HEK293T (cell line): ENCODE measurements at regions not wholly inside any gene's neighbourhood (a gene's known extent, or its start where the extent isn't known, plus 50 kb on each side); places are given as distances from the start of the nearest gene placed in this dataset.
"Not testable (repeated sequence)": the region's sequence is repeated elsewhere in the genome, so short reads cannot be mapped to it uniquely, and the experiment has no call there.

Experiments used
- CTCF ChIA-PET: fragments of 350-600 bp; formaldehyde crosslinking; extraction: SDS; loops from one replicate; lab custom pipeline; 2021; ENCODE audit warnings: antibody characterized with exemption, inconsistent platforms; lab: Yijun Ruan, JAX
- POLR2A ChIA-PET: fragments of 350-600 bp; formaldehyde crosslinking; extraction: SDS; loops from one replicate; lab custom pipeline; 2020; ENCODE audit warnings: antibody characterized with exemption, inconsistent platforms; lab: Yijun Ruan, JAX
- DNase-seq: peaks from one replicate; pipeline ENCODE4 v3.0.0; 2012; ENCODE audit warnings: mixed read lengths; ENCODE audit errors: extremely low spot score
- ARNT ChIP-seq: fragments of 450-650 bp; IDR thresholded peaks from 2 replicates; pipeline ENCODE4 v1.6.1; 2017; ENCODE audit warnings: mild to moderate bottlenecking
- BHLHE40 ChIP-seq: fragments of 450-650 bp; IDR thresholded peaks from 2 replicates; pipeline ENCODE4 v1.6.1; 2016; ENCODE audit warnings: mild to moderate bottlenecking, moderate library complexity, borderline replicate concordance
- CTBP1 ChIP-seq: fragments of 450-650 bp; IDR thresholded peaks from 2 replicates; pipeline ENCODE4 v1.6.1; 2016; ENCODE audit warnings: borderline replicate concordance
- ELF4 ChIP-seq: fragments of 450-650 bp; IDR thresholded peaks from 2 replicates; pipeline ENCODE4 v1.6.1; 2017; ENCODE audit warnings: antibody characterized with exemption
- FOXA1 ChIP-seq: fragments of 450-650 bp; IDR thresholded peaks from 2 replicates; pipeline ENCODE4 v1.6.1; 2016; ENCODE audit warnings: mild to moderate bottlenecking
- FOXK2 ChIP-seq: fragments of 450-650 bp; IDR thresholded peaks from 2 replicates; pipeline ENCODE4 v1.6.1; 2016; ENCODE audit warnings: mild to moderate bottlenecking
- FOXM1 ChIP-seq: fragments of 450-650 bp; IDR thresholded peaks from 2 replicates; pipeline ENCODE4 v1.6.1; 2017; ENCODE audit warnings: mild to moderate bottlenecking, borderline replicate concordance
- HDGF ChIP-seq: fragments of 450-650 bp; IDR thresholded peaks from 2 replicates; pipeline ENCODE4 v1.6.1; 2017; ENCODE audit warnings: antibody characterized with exemption, borderline replicate concordance
- L3MBTL2 ChIP-seq: fragments of 450-650 bp; conservative IDR thresholded peaks from 2 replicates; pipeline ENCODE4 v1.6.1; 2016; ENCODE audit warnings: mild to moderate bottlenecking
- LEF1 ChIP-seq: fragments of 450-650 bp; IDR thresholded peaks from 2 replicates; pipeline ENCODE4 v1.6.1; 2017; ENCODE audit warnings: mild to moderate bottlenecking, borderline replicate concordance
- NFRKB ChIP-seq: fragments of 450-650 bp; IDR thresholded peaks from 2 replicates; pipeline ENCODE4 v1.6.1; 2016; ENCODE audit warnings: mild to moderate bottlenecking, moderate library complexity
- SP1 ChIP-seq: fragments of 450-650 bp; IDR thresholded peaks from 2 replicates; pipeline ENCODE4 v1.6.1; 2017
- SUZ12 ChIP-seq: fragments of 450-650 bp; IDR thresholded peaks from 2 replicates; pipeline ENCODE4 v1.6.1; 2016; ENCODE audit warnings: mild to moderate bottlenecking
- TARDBP ChIP-seq: fragments of 450-650 bp; IDR thresholded peaks from 2 replicates; pipeline ENCODE4 v1.6.1; 2016
- ZNF384 ChIP-seq: fragments of 450-650 bp; IDR thresholded peaks from 2 replicates; pipeline ENCODE4 v1.6.1; 2016
- TF ChIP-seq, protein P1 (sequence below): fragments of 450-650 bp; IDR thresholded peaks from 2 replicates; pipeline ENCODE4 v1.6.1; 2016

DNA sequence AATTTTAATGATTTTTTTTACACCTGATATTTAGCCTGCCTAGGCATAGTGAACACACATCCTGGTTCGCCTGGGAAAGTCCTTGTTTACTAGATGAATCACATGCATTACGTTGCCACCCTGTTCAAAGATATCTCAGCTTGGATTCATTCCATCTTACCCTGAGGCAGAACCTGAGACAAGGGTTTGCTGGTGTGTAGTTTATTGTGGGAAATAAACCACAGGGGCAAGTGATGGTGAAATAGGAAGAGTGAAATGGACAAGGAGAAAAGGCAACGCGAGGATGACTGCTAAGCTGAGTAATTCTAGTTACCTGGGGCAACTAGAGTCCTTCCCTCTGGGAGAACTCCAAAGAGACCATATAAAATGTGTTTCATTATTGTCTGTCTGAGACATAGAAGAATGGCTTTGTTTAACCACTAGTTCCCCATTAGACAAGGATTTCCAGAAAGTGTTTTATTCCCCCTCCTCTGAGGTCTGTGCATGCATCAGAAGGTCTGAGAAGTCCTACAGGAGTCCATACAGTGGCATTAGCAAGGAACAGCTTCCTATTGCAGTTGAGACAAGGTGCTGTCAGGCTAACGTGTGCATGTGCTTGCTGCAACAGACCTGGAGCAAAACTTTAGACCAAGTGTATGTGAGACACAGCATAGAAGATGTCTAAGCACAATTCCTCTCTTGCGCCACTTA lies 797.3 kb upstream of the FRG1 start:
- DNase-seq: no peak
- CTCF ChIA-PET: no interaction called here
- POLR2A ChIA-PET: no interaction called here
- no peak for TF ChIP-seq SUZ12
- no peak for TF ChIP-seq ZNF384
- TF ChIP-seq FOXK2: no peak
- TF ChIP-seq ELF4: no peak
- TF ChIP-seq HDGF: no peak
- no peak for TF ChIP-seq ARNT
- TF ChIP-seq SP1: no peak
- no peak for TF ChIP-seq CTBP1
- no peak for TF ChIP-seq TARDBP
- no peak for TF ChIP-seq LEF1
- TF ChIP-seq, protein P1, sequence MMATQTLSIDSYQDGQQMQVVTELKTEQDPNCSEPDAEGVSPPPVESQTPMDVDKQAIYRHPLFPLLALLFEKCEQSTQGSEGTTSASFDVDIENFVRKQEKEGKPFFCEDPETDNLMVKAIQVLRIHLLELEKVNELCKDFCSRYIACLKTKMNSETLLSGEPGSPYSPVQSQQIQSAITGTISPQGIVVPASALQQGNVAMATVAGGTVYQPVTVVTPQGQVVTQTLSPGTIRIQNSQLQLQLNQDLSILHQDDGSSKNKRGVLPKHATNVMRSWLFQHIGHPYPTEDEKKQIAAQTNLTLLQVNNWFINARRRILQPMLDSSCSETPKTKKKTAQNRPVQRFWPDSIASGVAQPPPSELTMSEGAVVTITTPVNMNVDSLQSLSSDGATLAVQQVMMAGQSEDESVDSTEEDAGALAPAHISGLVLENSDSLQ: no peak
- TF ChIP-seq L3MBTL2: no peak
- TF ChIP-seq FOXM1: no peak
- TF ChIP-seq FOXA1: no peak
- TF ChIP-seq NFRKB: no peak
- TF ChIP-seq BHLHE40: no peak

DNA sequence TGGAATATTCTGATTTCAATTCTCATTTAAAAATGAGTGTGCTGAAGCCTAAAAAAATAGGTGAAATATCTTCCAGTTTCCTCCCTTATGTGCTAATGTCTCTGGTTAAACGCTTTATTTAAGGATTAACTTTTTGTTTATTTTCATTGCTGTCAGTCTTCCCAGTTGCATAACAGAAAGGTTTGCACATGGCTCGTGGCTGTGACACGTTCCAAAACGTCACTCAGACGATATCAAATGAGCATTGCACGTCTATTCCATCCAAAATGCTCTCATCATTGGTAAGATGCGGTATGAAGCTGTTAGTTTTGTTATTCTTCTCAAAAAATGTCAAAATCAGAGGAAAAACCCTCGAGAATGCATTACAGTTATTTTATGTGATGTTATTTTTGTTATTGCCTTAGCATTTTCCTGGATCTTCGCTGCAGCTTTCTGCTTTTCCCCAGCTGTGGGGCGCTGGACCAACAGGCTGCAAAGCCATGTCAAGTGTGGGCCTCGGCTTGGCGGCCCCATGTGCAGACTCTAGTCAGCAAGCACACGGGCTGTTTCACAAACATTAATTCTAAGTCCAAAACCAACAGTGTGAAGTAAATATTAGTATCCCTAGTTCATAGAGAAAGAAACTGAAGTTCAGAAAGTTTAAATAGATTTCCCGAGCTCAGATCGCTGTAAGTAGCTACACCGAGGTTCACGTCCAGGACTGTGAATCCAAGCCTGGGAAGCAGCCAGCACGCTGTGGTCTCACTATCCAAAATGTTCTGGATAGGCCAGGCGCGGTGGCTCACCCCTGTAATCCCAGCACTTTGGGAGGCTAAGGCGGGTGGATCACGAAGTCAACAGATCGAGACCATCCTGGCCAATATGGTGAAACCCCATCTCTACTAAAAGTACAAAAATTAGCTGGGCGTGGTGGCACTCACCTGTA lies 793.4 kb upstream of the FRG1 start:
- POLR2A ChIA-PET: no interaction called here
- CTCF ChIA-PET: no interaction called here
- no peak for DNase-seq
- no peak for TF ChIP-seq FOXA1
- TF ChIP-seq, protein P1: no peak

DNA sequence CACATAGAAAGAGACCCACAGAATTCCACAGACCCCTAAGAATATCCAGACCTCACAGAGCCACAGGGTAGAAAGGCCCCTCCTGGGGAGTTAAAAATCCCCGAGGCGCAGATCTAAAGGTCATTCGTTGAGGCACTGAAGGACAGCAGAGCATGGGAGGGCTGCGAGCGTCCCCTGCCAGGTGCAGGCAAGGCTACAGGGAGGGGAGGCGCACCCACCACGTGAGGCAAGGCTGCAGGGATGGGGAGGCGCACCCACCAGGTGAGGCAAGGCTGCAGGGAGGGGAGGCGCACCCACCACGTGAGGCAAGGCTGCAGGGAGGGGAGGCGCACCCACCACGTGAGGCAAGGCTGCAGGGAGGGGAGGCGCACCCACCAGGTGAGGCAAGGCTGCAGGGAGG lies 785.6 kb upstream of the FRG1 start:
- POLR2A ChIA-PET, CTCF ChIA-PET, DNase-seq: not testable (repeated sequence)

DNA sequence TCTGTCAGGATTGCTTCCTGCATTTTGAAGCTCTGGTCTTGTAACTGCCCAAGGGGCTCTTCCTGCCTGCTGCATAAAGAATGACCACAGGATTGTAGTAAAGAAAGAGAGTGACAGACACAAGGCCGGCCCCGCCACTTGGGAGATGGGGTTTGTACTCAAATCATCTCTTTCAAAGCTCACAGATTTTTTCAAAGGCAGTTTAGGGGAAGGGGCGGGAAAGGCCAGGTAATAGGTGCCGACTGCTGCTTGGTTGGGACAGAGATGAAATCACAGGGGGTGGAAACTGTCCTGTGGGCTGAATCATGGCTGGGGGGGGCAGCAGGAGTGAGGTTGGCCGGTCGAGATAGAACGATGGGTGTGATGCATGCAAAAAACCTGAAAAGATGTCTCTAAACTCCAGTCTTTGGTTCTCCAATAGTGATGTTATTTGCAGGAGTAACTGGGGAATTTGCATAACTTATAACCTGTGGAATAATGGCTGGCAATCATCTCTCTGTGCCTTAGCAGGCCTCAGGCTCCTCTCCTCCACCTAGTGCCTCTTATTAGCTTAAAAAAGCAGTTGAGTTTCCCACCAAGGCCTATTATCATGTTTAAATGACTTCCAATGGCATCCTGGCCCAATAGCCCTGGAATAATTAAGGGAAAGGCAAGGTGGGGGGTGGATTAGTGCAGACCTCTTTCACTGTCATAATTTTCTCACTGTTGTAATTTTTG lies 778.4 kb upstream of the FRG1 start:
- ChIA-PET CTCF (interaction anchor here (0.6 kb wide), 1 partner anchor 50 kb away, joined by 3 read pairs; no protein-coding TSS in a partner anchor), POLR2A (no interaction called here)
- TF ChIP-seq ZNF384 (no peak), CTBP1 (no peak), NFRKB (no peak), SP1 (no peak), FOXM1 (no peak), SUZ12 (no peak), ELF4 (no peak), LEF1 (no peak), L3MBTL2 (no peak), TARDBP (no peak), BHLHE40 (no peak), FOXK2 (no peak), FOXA1 (no peak), ARNT (no peak), HDGF (no peak)
- TF ChIP-seq, protein P1: no peak
- no peak for DNase-seq

DNA sequence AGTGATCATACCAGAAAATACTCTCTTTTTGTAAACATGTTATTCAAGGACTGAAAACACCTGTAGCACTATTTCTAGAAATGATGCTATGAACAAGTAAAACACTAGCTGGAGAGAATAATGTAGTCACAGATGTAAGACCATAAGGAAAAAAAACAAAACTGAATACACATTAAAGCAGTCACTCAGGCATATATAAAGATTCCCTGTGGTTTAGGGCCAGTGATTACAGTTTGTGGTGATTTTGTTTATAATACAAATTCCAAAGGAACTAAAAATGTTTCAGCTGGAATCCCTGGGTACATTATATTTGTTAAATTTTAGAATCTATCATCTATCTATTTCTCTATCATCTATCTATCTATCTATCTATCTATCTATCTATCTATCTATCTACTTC lies 777.8 kb upstream of the FRG1 start:
- ChIA-PET POLR2A (no interaction called here), CTCF (no interaction called here)
- DNase-seq: no peak
- TF ChIP-seq ARNT: no peak
- TF ChIP-seq HDGF: no peak
- TF ChIP-seq TARDBP: no peak
- no peak for TF ChIP-seq ZNF384
- no peak for TF ChIP-seq FOXM1
- no peak for TF ChIP-seq FOXA1
- TF ChIP-seq LEF1: no peak
- no peak for TF ChIP-seq L3MBTL2
- no peak for TF ChIP-seq SUZ12
- TF ChIP-seq, protein P1: no peak
- TF ChIP-seq SP1: no peak
- no peak for TF ChIP-seq CTBP1
- TF ChIP-seq FOXK2: no peak
- no peak for TF ChIP-seq ELF4
